IMR-90 (cell line): ENCODE measurements at regions not wholly inside any gene's neighbourhood (a gene's known extent, or its start where the extent isn't known, plus 50 kb on each side); places are given as distances from the start of the nearest gene placed in this dataset.

Source experiments
- ATAC-seq: fragments of 200-7000 bp; cut with Tn5 transposase; 2 replicates; pipeline ENCODE4 v1.9.1; 2020; ENCODE audit warnings: low read depth, mild to moderate bottlenecking, moderate library complexity
- BruUV-seq: library from RNA; stranded (reverse); fragments of 400-500 nt; replicated peaks from 2 replicates; lab custom pipeline; 2021; lab: Mats Ljungman, UMichigan
- CTCF ChIA-PET: fragments of 300-600 bp; formaldehyde crosslinking; extraction: SDS; loops from one replicate; lab custom pipeline; 2021; ENCODE audit warnings: antibody characterized with exemption; lab: Yijun Ruan, JAX
- POLR2A ChIA-PET: fragments of 300-600 bp; sonication (Branson Sonifier 250); formaldehyde crosslinking; loops from one replicate; lab custom pipeline; 2022; ENCODE audit warnings: antibody characterized with exemption; ENCODE audit not compliant: unreplicated experiment; lab: Charles Lee
- DNase-seq: peaks from one replicate; pipeline ENCODE4 v3.0.0; 2013
- H2AFZ ChIP-seq: replicated peaks from 2 replicates; pipeline ENCODE3; 2013; ENCODE audit warnings: low read length, mild to moderate bottlenecking; ENCODE audit not compliant: poor library complexity
- H2AK5ac ChIP-seq: 2 replicates; pipeline ENCODE4 v1.6.1; 2013; ENCODE audit warnings: low read depth, low read length, inconsistent platforms
- H2AK9ac ChIP-seq: replicated peaks from 2 replicates; pipeline ENCODE3; 2013; ENCODE audit warnings: mild to moderate bottlenecking, low read depth, low read length, moderate library complexity; ENCODE audit not compliant: poor library complexity
- H2BK120ac ChIP-seq: 2 replicates; pipeline ENCODE4 v1.6.1; 2013; ENCODE audit warnings: low read depth, low read length, inconsistent platforms
- H2BK15ac ChIP-seq: 3 replicates; pipeline ENCODE4 v1.6.1; 2013; ENCODE audit warnings: low read depth, low read length, inconsistent platforms
- H2BK20ac ChIP-seq: 2 replicates; pipeline ENCODE4 v1.6.1; 2013; ENCODE audit warnings: low read depth, mild to moderate bottlenecking, inconsistent platforms, low read length, moderate library complexity
- H2BK5ac ChIP-seq: 2 replicates; pipeline ENCODE4 v1.6.1; 2013; ENCODE audit warnings: mild to moderate bottlenecking, low read depth, low read length, inconsistent platforms; ENCODE audit not compliant: poor library complexity, severe bottlenecking
- H3K14ac ChIP-seq: replicated peaks from 2 replicates; pipeline ENCODE4 v1.6.1; 2013; ENCODE audit warnings: low read depth, low read length, inconsistent platforms
- H3K18ac ChIP-seq: 2 replicates; pipeline ENCODE4 v1.6.1; 2013; ENCODE audit warnings: low read depth, low read length, control low read depth
- H3K23ac ChIP-seq: 2 replicates; pipeline ENCODE4 v1.6.1; 2013; ENCODE audit warnings: low read depth, low read length, inconsistent platforms
- H3K27ac ChIP-seq: 2 replicates; pipeline ENCODE4 v1.5.1; 2013; ENCODE audit warnings: mild to moderate bottlenecking, control low read depth, low read length; ENCODE audit not compliant: insufficient read depth
- H3K27me3 ChIP-seq: 2 replicates; pipeline ENCODE4 v1.6.1; 2013; ENCODE audit warnings: low read length; ENCODE audit not compliant: control insufficient read depth, insufficient read depth
- H3K36me3 ChIP-seq: 2 replicates; pipeline ENCODE4 v1.6.1; 2013; ENCODE audit warnings: low read length, mixed read lengths; ENCODE audit not compliant: control insufficient read depth, insufficient read depth
- H3K4ac ChIP-seq: 2 replicates; pipeline ENCODE4 v1.6.1; 2013; ENCODE audit warnings: low read depth, low read length, inconsistent platforms
- H3K4me1 ChIP-seq: 2 replicates; pipeline ENCODE4 v1.6.1; 2013; ENCODE audit warnings: low read length, mixed read lengths; ENCODE audit not compliant: control insufficient read depth, insufficient read depth
- H3K4me2 ChIP-seq: 2 replicates; pipeline ENCODE4 v1.6.1; 2013; ENCODE audit warnings: low read depth, mild to moderate bottlenecking, control low read depth, low read length, moderate library complexity
- H3K4me3 ChIP-seq: 2 replicates; pipeline ENCODE4 v1.5.1; 2013; ENCODE audit warnings: low read depth, mild to moderate bottlenecking, control low read depth, low read length, moderate library complexity; ENCODE audit not compliant: insufficient read depth
- H3K56ac ChIP-seq: 2 replicates; pipeline ENCODE4 v1.6.1; 2013; ENCODE audit warnings: low read length, inconsistent platforms; ENCODE audit not compliant: insufficient read depth; ENCODE audit errors: extremely low read depth
- H3K79me1 ChIP-seq, 2 experiments: 2 replicates each; pipeline ENCODE4 v1.6.1; 2013; ENCODE audit warnings: low read length in 2 of 2, inconsistent platforms in 1 of 2, low read depth in 1 of 2
- H3K9ac ChIP-seq: 2 replicates; pipeline ENCODE4 v1.6.1; 2013; ENCODE audit warnings: low read depth, low read length, control low read depth
- H3K9me1 ChIP-seq: 2 replicates; pipeline ENCODE4 v1.6.1; 2013; ENCODE audit warnings: low read length, inconsistent platforms; ENCODE audit not compliant: insufficient read depth
- H3K9me3 ChIP-seq: 2 replicates; pipeline ENCODE4 v1.6.1; 2013; ENCODE audit warnings: low read length; ENCODE audit not compliant: control insufficient read depth, insufficient read depth
- H4K20me1 ChIP-seq: 2 replicates; pipeline ENCODE4 v1.6.1; 2013; ENCODE audit warnings: low read length, inconsistent platforms; ENCODE audit not compliant: insufficient read depth
- H4K5ac ChIP-seq: 2 replicates; pipeline ENCODE4 v1.6.1; 2013; ENCODE audit warnings: mild to moderate bottlenecking, low read depth, low read length, control low read depth
- H4K8ac ChIP-seq, 2 experiments: 2 replicates each; pipeline ENCODE4 v1.6.1; 2013; ENCODE audit warnings: low read depth in 2 of 2, low read length in 2 of 2, control low read depth in 1 of 2, inconsistent platforms in 1 of 2
- H4K91ac ChIP-seq: 2 replicates; pipeline ENCODE4 v1.6.1; 2013; ENCODE audit warnings: low read depth, low read length, inconsistent platforms; ENCODE audit not compliant: insufficient read depth
- CEBPB ChIP-seq: IDR thresholded peaks from 2 replicates; pipeline ENCODE4 v1.6.1; 2012; ENCODE audit warnings: low read depth, low read length, improper control_type of control experiment
- CHD1 ChIP-seq: IDR thresholded peaks from 2 replicates; pipeline ENCODE4 v1.6.1; 2012; ENCODE audit warnings: low read depth, low read length, improper control_type of control experiment
- CTCF ChIP-seq: conservative IDR thresholded peaks from 2 replicates; pipeline ENCODE4 v1.5.1; 2012; ENCODE audit warnings: mild to moderate bottlenecking, low read depth, low read length, improper control_type of control experiment
- FOS ChIP-seq: fragments of 150-350 bp; IDR thresholded peaks from 2 replicates; pipeline ENCODE4 v1.6.1; 2016; ENCODE audit warnings: low read depth, low read length
- MAFK ChIP-seq: IDR thresholded peaks from 2 replicates; pipeline ENCODE4 v1.6.1; 2012; ENCODE audit warnings: low read depth, low read length, improper control_type of control experiment
- RAD21 ChIP-seq: IDR thresholded peaks from 2 replicates; pipeline ENCODE4 v1.6.1; 2012; ENCODE audit warnings: low read length, improper control_type of control experiment
- RCOR1 ChIP-seq: IDR thresholded peaks from 2 replicates; pipeline ENCODE4 v1.6.1; 2012; ENCODE audit warnings: mild to moderate bottlenecking, low read length, improper control_type of control experiment; ENCODE audit not compliant: insufficient replicate concordance
- USF2 ChIP-seq: fragments of 150-350 bp; IDR thresholded peaks from 2 replicates; pipeline ENCODE4 v1.6.1; 2017; ENCODE audit warnings: mild to moderate bottlenecking, antibody characterized with exemption, low read length, low read depth
- WGBS, 2 experiments: methylation state at CpG; one replicate each; pipeline versions ENCODE4 v1.1.5 to v1.1.7; 2013; ENCODE audit warnings: missing lambda C conversion rate in 2 of 2; ENCODE audit not compliant: insufficient read length in 1 of 2; ENCODE audit errors: extremely low coverage in 2 of 2; 5-methylcytosine and 5-hydroxymethylcytosine counted together
- dilution Hi-C: fragments of 300-500 bp; cut with HindIII; formaldehyde crosslinking; loops from one replicate; pipeline ENCODE4 v1.14.3; 2018; ENCODE audit warnings: low sequenced_read_pairs; ENCODE audit not compliant: unreplicated experiment
- in situ Hi-C: fragments of 300-500 bp; cut with MboI; formaldehyde crosslinking; loops from 3 replicates; pipeline ENCODE4 v1.14.3; 2019; ENCODE audit warnings: low sequenced_read_pairs, inconsistent platforms, mixed read lengths
- intact Hi-C: fragments of 100-400 bp; cut with micrococcal nuclease; formaldehyde crosslinking; loops from 2 replicates; pipeline ENCODE4 v1.10.0; 2022

GRCh38 chr1:193831465-193831864 is 645.1 kb upstream of the B3GALT2 start:
- H2AK5ac ChIP-seq, result no peak overlapping the region
- H3K9me3 ChIP-seq, result no peaks in the 10 kb centered on the region
- no peak overlapping the region for H3K4ac ChIP-seq
- no peak overlapping the region for H4K8ac ChIP-seq
- H4K5ac ChIP-seq, result no peak overlapping the region
- BruUV-seq, result no TSS peak
- CTCF ChIA-PET, result no interaction called here
- no peaks in the 10 kb centered on the region for H4K20me1 ChIP-seq
- no peaks in the 10 kb centered on the region for H3K4me1 ChIP-seq
- ATAC-seq (no peak), DNase-seq (no peak)
- no peak overlapping the region for H2BK120ac ChIP-seq
- H2BK15ac ChIP-seq, result no peak overlapping the region
- no peaks in the 10 kb centered on the region for H3K79me1 ChIP-seq
- H3K27ac ChIP-seq, result no peak overlapping the region
- dilution Hi-C loops, result no loop called here
- in situ Hi-C loops, result no loop called here
- POLR2A ChIA-PET, result no interaction called here
- H2AK9ac ChIP-seq, result no peak overlapping the region
- TF ChIP-seq CEBPB, result no peak
- no peak for TF ChIP-seq CHD1
- no peak for TF ChIP-seq RCOR1
- no peak for TF ChIP-seq USF2
- TF ChIP-seq MAFK, result no peak
- no peak for TF ChIP-seq FOS
- TF ChIP-seq RAD21, result no peak
- no peak for TF ChIP-seq CTCF
- H3K9me1 ChIP-seq, result no peaks in the 10 kb centered on the region
- no peak overlapping the region for H3K4me2 ChIP-seq
- no peaks in the 10 kb centered on the region for H3K36me3 ChIP-seq
- no peak overlapping the region for H3K18ac ChIP-seq
- H3K56ac ChIP-seq, result no peak overlapping the region
- no peak overlapping the region for H4K91ac ChIP-seq
- WGBS, 2 experiments, result no CpG with 5 or more reads among the region's 1 CpG
- H3K4me3 ChIP-seq, result no peak overlapping the region
- no peak overlapping the region for H2BK5ac ChIP-seq
- H2BK20ac ChIP-seq, result no peak overlapping the region
- no peak overlapping the region for H2AFZ ChIP-seq
- no peak overlapping the region for H3K14ac ChIP-seq
- no peaks in the 10 kb centered on the region for H3K27me3 ChIP-seq
- intact Hi-C loops, result loop anchor here (5.0 kb wide), 1 partner anchor 1441 kb away; no protein-coding TSS in a partner anchor
- no peak overlapping the region for H3K23ac ChIP-seq
- no peak overlapping the region for H3K9ac ChIP-seq
